ENCODE measurements at regions not wholly inside any gene's neighbourhood (a gene's known extent, or its start where the extent isn't known, plus 50 kb on each side); places are given as distances from the start of the nearest gene placed in this dataset.

GRCh38 chr5:96148376-96148775 is 186.7 kb upstream of the ELL2 start (continued):
- no peak for TF ChIP-seq ZNF148 (tag by site-specific recombination; IDR thresholded peaks at IDR 0.05; ENCODE audit: borderline replicate concordance)
- TF ChIP-seq ZNF645 (tag by site-specific recombination; IDR thresholded peaks at IDR 0.05), result no peak
- TF ChIP-seq ZNF626 (tag by site-specific recombination; IDR thresholded peaks at IDR 0.05), result no peak
- no peak for TF ChIP-seq ZNF621 (tag by site-specific recombination; IDR thresholded peaks at IDR 0.05)
- TF ChIP-seq ZNF311 (tag by site-specific recombination; IDR thresholded peaks at IDR 0.05; ENCODE audit: borderline replicate concordance), result no peak

- Histone ChIP-seq H3K4me1 (ENCODE audit: control insufficient read depth, insufficient read depth, low read length) (peaks cover 16% of the 10 kb centered on the region), H3K36me3 (ENCODE audit: control insufficient read depth in 2 of 2, insufficient read depth in 1 of 2, low read length in 2 of 2) (no peaks in the 10 kb centered on the region), H3K27ac (ENCODE audit: extremely low read depth, low read depth, low read length) (no peak overlapping the region), H3K4me3 (ENCODE audit: low read depth, low read length) (no peak overlapping the region), H3K9me3 (ENCODE audit: control insufficient read depth, insufficient read depth, low read depth, low read length) (no peaks in the 10 kb centered on the region)
- CTCF ChIA-PET, result interaction anchor here (0.6 kb wide), 1 partner anchor 1136 kb away, joined by 4 read pairs; no protein-coding TSS in a partner anchor
- TF ChIP-seq ZNF529 (tag by site-specific recombination; IDR thresholded peaks at IDR 0.05; ENCODE audit: insufficient replicate concordance) (no peak), ZNF37A (tag by site-specific recombination; IDR thresholded peaks at IDR 0.05) (no peak), GLI4 (tag by site-specific recombination; IDR thresholded peaks at IDR 0.05) (no peak), ZNF555 (tag by site-specific recombination; conservative IDR thresholded peaks at IDR 0.05) (no peak), WT1 (tag by site-specific recombination; IDR thresholded peaks at IDR 0.05) (no peak), CTCF (tag by site-specific recombination; IDR thresholded peaks at IDR 0.05) (no peak), PRDM4 (tag by site-specific recombination; IDR thresholded peaks at IDR 0.05) (no peak), ZNF777 (tag by site-specific recombination; IDR thresholded peaks at IDR 0.05; ENCODE audit: borderline replicate concordance) (no peak), BCL11B (tag by site-specific recombination; IDR thresholded peaks at IDR 0.05; ENCODE audit: low read depth) (no peak), SETDB1 (IDR thresholded peaks at IDR 0.05; ENCODE audit: insufficient read length, low read length) (no peak), ZSCAN18 (tag by site-specific recombination; IDR thresholded peaks at IDR 0.05) (no peak), ZNF341 (tag by site-specific recombination; IDR thresholded peaks at IDR 0.05; ENCODE audit: low read depth) (no peak)
- POLR2A ChIA-PET, result no interaction called here
These were observed 186.2 kb upstream of the ELL2 start for GRCh38 chr5:96147866-96148265.
